Parathyroid adenoma (tissue), 2 donors: ENCODE measurements at regions not wholly inside any gene's neighbourhood (a gene's known extent, or its start where the extent isn't known, plus 50 kb on each side); places are given as distances from the start of the nearest gene placed in this dataset.

Experiments
- H2AFZ ChIP-seq: fragments of 300-600 bp; sonication (generic); one replicate; pipeline ENCODE4 v1.7.0; 2017; ENCODE audit warnings: antibody characterized with exemption, mild to moderate bottlenecking
- H3K27ac ChIP-seq: fragments of 300-600 bp; sonication (generic); one replicate; pipeline ENCODE4 v1.7.0; 2017
- H3K27me3 ChIP-seq: fragments of 300-600 bp; sonication (generic); one replicate; pipeline ENCODE4 v1.7.0; 2017; ENCODE audit warnings: low read length; ENCODE audit not compliant: control insufficient read depth, insufficient read depth
- H3K36me3 ChIP-seq: fragments of 300-600 bp; sonication (generic); one replicate; pipeline ENCODE4 v1.7.0; 2017; ENCODE audit warnings: low read length; ENCODE audit not compliant: control insufficient read depth, insufficient read depth
- H3K4me1 ChIP-seq: fragments of 300-600 bp; sonication (generic); one replicate; pipeline ENCODE4 v1.7.0; 2017; ENCODE audit warnings: control low read depth
- H3K4me2 ChIP-seq: fragments of 300-600 bp; sonication (generic); one replicate; pipeline ENCODE4 v1.7.0; 2017; ENCODE audit warnings: low read length
- H3K4me3 ChIP-seq: fragments of 300-600 bp; sonication (generic); one replicate; pipeline ENCODE4 v1.7.0; 2017; ENCODE audit warnings: low read depth, low read length
- H3K79me2 ChIP-seq: fragments of 300-600 bp; sonication (generic); one replicate; pipeline ENCODE4 v1.7.0; 2017; ENCODE audit warnings: control low read depth
- H3K9ac ChIP-seq: fragments of 300-600 bp; sonication (generic); one replicate; pipeline ENCODE4 v1.7.0; 2017; ENCODE audit warnings: mild to moderate bottlenecking
- H3K9me3 ChIP-seq: fragments of 300-600 bp; sonication (generic); one replicate; pipeline ENCODE4 v1.7.0; 2017; ENCODE audit warnings: low read length; ENCODE audit not compliant: control insufficient read depth
- CTCF ChIP-seq: fragments of 300-600 bp; sonication (generic); IDR thresholded peaks from one replicate; pipeline ENCODE4 v1.7.0; 2017; ENCODE audit warnings: antibody characterized with exemption, mild to moderate bottlenecking
- donor health status: primary hyperparathyroidism.

- H3K79me2 ChIP-seq, result no peaks in the 10 kb centered on the region
- H3K4me3 ChIP-seq, result no peak overlapping the region
- H3K4me2 ChIP-seq, result no peak overlapping the region
- H2AFZ ChIP-seq, result no peak overlapping the region
- H3K27ac ChIP-seq, result no peak overlapping the region
- no peaks in the 10 kb centered on the region for H3K36me3 ChIP-seq
- no peaks in the 10 kb centered on the region for H3K4me1 ChIP-seq
- no peak for TF ChIP-seq CTCF
- H3K9ac ChIP-seq, result no peak overlapping the region
- H3K27me3 ChIP-seq, result no peaks in the 10 kb centered on the region
- H3K9me3 ChIP-seq, result no peaks in the 10 kb centered on the region
Observed at GRCh38 chr14:101152855-101153254, 249.3 kb upstream of the RTL1 start.

- no peak for TF ChIP-seq CTCF
- Histone ChIP-seq H3K27ac (no peak overlapping the region), H3K36me3 (no peaks in the 10 kb centered on the region), H3K79me2 (no peaks in the 10 kb centered on the region), H3K4me1 (no peaks in the 10 kb centered on the region), H3K4me3 (no peak overlapping the region), H3K4me2 (no peak overlapping the region), H2AFZ (no peak overlapping the region), H3K27me3 (no peaks in the 10 kb centered on the region), H3K9ac (no peak overlapping the region), H3K9me3 (no peaks in the 10 kb centered on the region)
Observed at GRCh38 chr14:101153691-101154090, 250.2 kb upstream of the RTL1 start.

DNA sequence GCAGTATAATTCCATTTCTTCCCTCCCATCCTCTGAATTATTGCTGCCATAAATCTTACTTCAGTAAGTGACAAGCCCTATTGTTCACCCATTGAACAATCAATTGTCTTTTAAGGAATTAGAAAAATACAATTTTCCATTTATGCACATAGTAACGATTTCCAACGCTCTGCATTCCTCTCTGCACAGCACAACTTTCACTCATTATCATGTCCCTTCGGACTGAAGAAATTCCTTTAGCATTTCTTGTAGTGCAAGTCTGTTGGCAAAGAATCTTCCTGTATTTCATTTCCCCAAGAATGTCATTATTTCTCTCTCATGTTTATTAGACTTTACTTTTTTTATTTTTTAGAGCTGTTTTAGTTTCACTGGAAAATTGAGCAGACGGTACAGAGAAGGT, 252.1 kb upstream of the RTL1 start:
- no peak for TF ChIP-seq CTCF
- Histone ChIP-seq H3K4me1 (no peaks in the 10 kb centered on the region), H3K27ac (no peak overlapping the region), H2AFZ (no peak overlapping the region), H3K36me3 (no peaks in the 10 kb centered on the region), H3K4me3 (no peak overlapping the region), H3K9ac (no peak overlapping the region), H3K79me2 (no peaks in the 10 kb centered on the region), H3K9me3 (no peaks in the 10 kb centered on the region), H3K27me3 (no peaks in the 10 kb centered on the region), H3K4me2 (no peak overlapping the region)

DNA sequence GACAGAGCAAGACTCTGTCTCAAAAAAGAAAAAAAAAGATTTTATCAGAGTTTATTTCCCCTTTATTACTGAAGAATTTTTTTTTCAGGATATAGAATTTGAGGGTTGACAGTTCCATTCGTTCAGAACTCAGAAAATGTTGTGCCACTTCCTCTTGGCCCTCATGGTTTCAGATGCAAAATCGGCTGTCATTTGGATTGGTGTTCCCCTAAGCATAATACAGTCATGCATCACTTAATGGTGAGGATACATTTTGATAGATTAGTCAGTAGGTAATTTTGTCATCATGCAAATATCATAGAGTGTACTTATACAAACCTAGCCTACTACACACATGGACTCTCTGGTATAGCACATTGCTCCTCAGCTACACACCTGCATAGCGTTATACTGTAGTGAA, 263.9 kb upstream of the RTL1 start:
- H3K9me3 ChIP-seq, result no peaks in the 10 kb centered on the region
- no peak for TF ChIP-seq CTCF

DNA sequence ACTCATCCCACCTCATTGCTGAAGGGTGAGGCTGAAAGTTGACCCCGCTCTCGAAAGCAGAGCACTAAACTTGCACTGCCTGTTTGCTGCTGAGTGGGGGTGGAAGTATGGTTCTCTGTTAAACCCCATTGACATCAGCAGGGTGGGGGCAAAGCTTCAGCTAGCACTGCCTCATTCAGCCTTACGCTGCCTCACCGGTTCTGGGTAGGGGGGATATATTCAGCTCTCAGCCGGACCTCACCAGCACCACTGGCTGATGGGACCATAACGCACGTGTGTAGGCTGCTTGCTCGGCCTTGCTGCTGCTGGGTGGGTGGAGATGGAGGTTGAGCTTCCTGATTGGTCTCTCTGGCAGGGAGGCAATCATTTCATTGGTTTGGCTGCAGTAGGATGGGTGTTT, 265.7 kb upstream of the RTL1 start:
- no peaks in the 10 kb centered on the region for H3K36me3 ChIP-seq
- no peak overlapping the region for H3K4me3 ChIP-seq
- H3K9ac ChIP-seq, result no peak overlapping the region
- no peaks in the 10 kb centered on the region for H3K79me2 ChIP-seq
- no peaks in the 10 kb centered on the region for H3K4me1 ChIP-seq
- no peak for TF ChIP-seq CTCF
- H3K4me2 ChIP-seq, result no peak overlapping the region
- no peak overlapping the region for H3K27ac ChIP-seq
- no peaks in the 10 kb centered on the region for H3K27me3 ChIP-seq
- H3K9me3 ChIP-seq, result no peaks in the 10 kb centered on the region
- no peak overlapping the region for H2AFZ ChIP-seq

More for the DNA sequence above, 263.9 kb upstream of the RTL1 start:
- Histone ChIP-seq H3K9ac (no peak overlapping the region), H3K36me3 (no peaks in the 10 kb centered on the region), H3K4me2 (no peak overlapping the region), H3K4me1 (no peaks in the 10 kb centered on the region), H3K4me3 (no peak overlapping the region), H3K79me2 (no peaks in the 10 kb centered on the region), H3K27me3 (no peaks in the 10 kb centered on the region), H2AFZ (no peak overlapping the region), H3K27ac (no peak overlapping the region)
